Neuronal stem cell (in vitro differentiated cells): ENCODE measurements at regions not wholly inside any gene's neighbourhood (a gene's known extent, or its start where the extent isn't known, plus 50 kb on each side); places are given as distances from the start of the nearest gene placed in this dataset.
"Not testable (repeated sequence)": the region's sequence is repeated elsewhere in the genome, so short reads cannot be mapped to it uniquely, and the experiment has no call there.

ENCODE experiments used
- DNase-seq: peaks from one replicate; pipeline ENCODE4 v3.0.0-alpha.2; 2013; ENCODE audit warnings: low spot score
- H2AFZ ChIP-seq: one replicate; pipeline ENCODE4 v1.6.1; 2013; ENCODE audit warnings: mild to moderate bottlenecking, low read length, inconsistent platforms
- H2AK5ac ChIP-seq: 2 replicates; pipeline ENCODE4 v1.6.1; 2013; ENCODE audit warnings: low read depth, mild to moderate bottlenecking, inconsistent platforms, low read length, moderate library complexity, mixed read lengths
- H2BK120ac ChIP-seq: 2 replicates; pipeline ENCODE4 v1.6.1; 2013; ENCODE audit warnings: low read depth, mild to moderate bottlenecking, inconsistent platforms, low read length, moderate library complexity, mixed read lengths
- H2BK12ac ChIP-seq: one replicate; pipeline ENCODE4 v1.6.1; 2013; ENCODE audit warnings: low read length, inconsistent platforms
- H2BK15ac ChIP-seq: 2 replicates; pipeline ENCODE4 v1.6.1; 2013; ENCODE audit warnings: mild to moderate bottlenecking, low read length, inconsistent platforms, mixed read lengths
- H2BK5ac ChIP-seq: one replicate; pipeline ENCODE4 v1.6.1; 2013; ENCODE audit warnings: inconsistent platforms, mild to moderate bottlenecking, low read length, moderate library complexity
- H3K14ac ChIP-seq: one replicate; pipeline ENCODE4 v1.6.1; 2013; ENCODE audit warnings: low read length, inconsistent platforms
- H3K18ac ChIP-seq: 2 replicates; pipeline ENCODE4 v1.6.1; 2013; ENCODE audit warnings: low read length, inconsistent platforms
- H3K23ac ChIP-seq: 2 replicates; pipeline ENCODE4 v1.6.1; 2013; ENCODE audit warnings: low read depth, mild to moderate bottlenecking, mixed read lengths, low read length, inconsistent platforms; ENCODE audit not compliant: poor library complexity
- H3K27ac ChIP-seq: replicated peaks from 3 replicates; pipeline ENCODE4 v1.5.1; 2013; ENCODE audit warnings: low read length, inconsistent platforms
- H3K27me3 ChIP-seq, 3 experiments: 2 replicates each; pipeline ENCODE4 v1.6.1; 2013; ENCODE audit warnings: low read length in 3 of 3, mild to moderate bottlenecking in 2 of 3, inconsistent platforms in 1 of 3, low read depth in 1 of 3, mixed read lengths in 1 of 3, moderate library complexity in 1 of 3; ENCODE audit not compliant: control insufficient read depth in 3 of 3, insufficient read depth in 3 of 3
- H3K36me3 ChIP-seq, 2 donors: replicated peaks in 1 of 2; 2 replicates each; pipeline ENCODE4 v1.6.1; 2013; ENCODE audit warnings: low read length in 2 of 2; ENCODE audit not compliant: control insufficient read depth in 2 of 2, insufficient read depth in 2 of 2
- H3K4ac ChIP-seq: 2 replicates; pipeline ENCODE4 v1.6.1; 2013; ENCODE audit warnings: inconsistent platforms, mild to moderate bottlenecking, low read length, moderate library complexity
- H3K4me1 ChIP-seq, 2 donors: 1 replicate in 1 of 2; 2 replicates in 1 of 2; pipeline ENCODE4 v1.6.1; 2013; ENCODE audit warnings: low read length in 2 of 2, low read depth in 1 of 2; ENCODE audit not compliant: control insufficient read depth in 2 of 2, insufficient read depth in 1 of 2
- H3K4me2 ChIP-seq: one replicate; pipeline ENCODE4 v1.6.1; 2013; ENCODE audit warnings: mild to moderate bottlenecking, low read length, inconsistent platforms; ENCODE audit not compliant: insufficient read depth, poor library complexity, severe bottlenecking
- H3K4me3 ChIP-seq, 2 donors: 2 replicates each; pipeline ENCODE4 v1.5.1; 2013; ENCODE audit warnings: low read length in 2 of 2, mild to moderate bottlenecking in 2 of 2, inconsistent platforms in 1 of 2, moderate library complexity in 1 of 2
- H3K79me1 ChIP-seq: one replicate; pipeline ENCODE4 v1.6.1; 2013; ENCODE audit warnings: low read depth, mild to moderate bottlenecking, inconsistent platforms, low read length, moderate library complexity
- H3K9ac ChIP-seq: one replicate; pipeline ENCODE4 v1.6.1; 2013; ENCODE audit warnings: mild to moderate bottlenecking, low read depth, low read length, inconsistent platforms; ENCODE audit not compliant: poor library complexity
- H3K9me3 ChIP-seq, 2 donors: replicated peaks in 1 of 2; 2 replicates each; pipeline versions ENCODE3 to v1.6.1; 2013; ENCODE audit warnings: low read length in 2 of 2, mild to moderate bottlenecking in 2 of 2, inconsistent platforms in 1 of 2, low read depth in 1 of 2, mixed read lengths in 1 of 2, moderate library complexity in 1 of 2; ENCODE audit not compliant: control insufficient read depth in 2 of 2, insufficient read depth in 1 of 2
- H4K8ac ChIP-seq: one replicate; pipeline ENCODE4 v1.6.1; 2013; ENCODE audit warnings: low read depth, mild to moderate bottlenecking, inconsistent platforms, low read length, moderate library complexity
- H4K91ac ChIP-seq: one replicate; pipeline ENCODE4 v1.6.1; 2013; ENCODE audit warnings: low read length, low read depth, mild to moderate bottlenecking, inconsistent platforms; ENCODE audit not compliant: poor library complexity
- WGBS, 2 donors: extraction: QIAGEN DNeasy Blood & Tissue Kit; methylation state at CpG; one replicate each; pipeline ENCODE4 v1.1.7; 2013; ENCODE audit warnings: missing lambda C conversion rate in 2 of 2, mixed read lengths in 1 of 2; ENCODE audit not compliant: insufficient read length in 2 of 2, insufficient replicate concordance in 1 of 2; ENCODE audit errors: extremely low coverage in 2 of 2; 5-methylcytosine and 5-hydroxymethylcytosine counted together

GRCh38 chr5:113748403-113748802 lies 234.9 kb downstream of the YTHDC2 start:
- DNase-seq = no peak
- Histone ChIP-seq H3K14ac (no peak overlapping the region), H4K91ac (no peak overlapping the region), H3K79me1 (no peaks in the 10 kb centered on the region), H2BK12ac (no peak overlapping the region), H2BK120ac (no peak overlapping the region), H3K9me3 (no peaks in the 10 kb centered on the region), H2AFZ (no peak overlapping the region), H3K4me1 (no peaks in the 10 kb centered on the region), H3K18ac (no peak overlapping the region), H3K27ac (no peak overlapping the region), H2BK5ac (no peak overlapping the region), H3K4me3 (no peak overlapping the region), H3K36me3 (no peaks in the 10 kb centered on the region), H4K8ac (no peak overlapping the region), H2AK5ac (no peak overlapping the region), H3K4me2 (no peak overlapping the region), H3K4ac (no peak overlapping the region), H3K27me3 (no peaks in the 10 kb centered on the region), H2BK15ac (no peak overlapping the region), H3K9ac (no peak overlapping the region), H3K23ac (no peak overlapping the region)
- WGBS, 2 donors = no CpG with 5 or more reads among the region's 2 CpGs

GRCh38 chr5:113749334-113749733 lies 235.8 kb downstream of the YTHDC2 start:
- Histone ChIP-seq H3K36me3 (no peaks in the 10 kb centered on the region), H3K4ac (no peak overlapping the region), H3K18ac (no peak overlapping the region), H2BK15ac (no peak overlapping the region), H4K8ac (no peak overlapping the region), H2BK120ac (no peak overlapping the region), H3K79me1 (no peaks in the 10 kb centered on the region), H2AFZ (no peak overlapping the region), H3K9me3 (no peaks in the 10 kb centered on the region), H2AK5ac (no peak overlapping the region), H3K27me3 (no peaks in the 10 kb centered on the region), H2BK12ac (no peak overlapping the region), H3K23ac (no peak overlapping the region), H2BK5ac (no peak overlapping the region), H4K91ac (no peak overlapping the region), H3K4me2 (no peak overlapping the region), H3K27ac (no peak overlapping the region), H3K4me3 (no peak overlapping the region), H3K4me1 (no peaks in the 10 kb centered on the region), H3K9ac (no peak overlapping the region), H3K14ac (no peak overlapping the region)
- no peak for DNase-seq
- WGBS, 2 donors = no CpG with 5 or more reads among the region's 1 CpG

- WGBS, 2 donors = no CpG with 5 or more reads among the region's 20 CpGs
- not testable (repeated sequence) for H3K4me2 ChIP-seq, H3K9ac ChIP-seq, H3K79me1 ChIP-seq, H2AFZ ChIP-seq, H3K36me3 ChIP-seq, H3K4me3 ChIP-seq, H4K8ac ChIP-seq, H3K9me3 ChIP-seq, DNase-seq, H3K23ac ChIP-seq, H4K91ac ChIP-seq, H2BK120ac ChIP-seq, H2AK5ac ChIP-seq, H2BK12ac ChIP-seq, H3K14ac ChIP-seq, H3K27me3 ChIP-seq, H3K27ac ChIP-seq, H3K4ac ChIP-seq, H2BK15ac ChIP-seq, H3K18ac ChIP-seq, H2BK5ac ChIP-seq, H3K4me1 ChIP-seq
These were observed 239.7 kb downstream of the YTHDC2 start for GRCh38 chr5:113753182-113753581.

GRCh38 chr5:113755516-113755915 lies 242.0 kb downstream of the YTHDC2 start:
- DNase-seq = no peak

More at GRCh38 chr5:113755516-113755915, 242.0 kb downstream of the YTHDC2 start:
- H4K91ac ChIP-seq = no peak overlapping the region
- H2BK5ac ChIP-seq = no peak overlapping the region
- H3K4ac ChIP-seq = no peak overlapping the region
- H3K14ac ChIP-seq = no peak overlapping the region
- no peak overlapping the region for H2AFZ ChIP-seq
- H3K4me1 ChIP-seq = no peaks in the 10 kb centered on the region
- no peak overlapping the region for H3K9ac ChIP-seq
- no peak overlapping the region for H3K27ac ChIP-seq
- H2BK12ac ChIP-seq = no peak overlapping the region
- H2AK5ac ChIP-seq = no peak overlapping the region
- H3K18ac ChIP-seq = no peak overlapping the region
- H3K79me1 ChIP-seq = no peaks in the 10 kb centered on the region
- H3K27me3 ChIP-seq = no peaks in the 10 kb centered on the region
- no CpG with 5 or more reads among the region's 3 CpGs for WGBS, 2 donors
- no peak overlapping the region for H3K23ac ChIP-seq
- H3K9me3 ChIP-seq = no peaks in the 10 kb centered on the region
- no peak overlapping the region for H2BK120ac ChIP-seq
- no peak overlapping the region for H3K4me2 ChIP-seq
- no peak overlapping the region for H3K4me3 ChIP-seq
- H3K36me3 ChIP-seq = no peaks in the 10 kb centered on the region
- no peak overlapping the region for H2BK15ac ChIP-seq
- H4K8ac ChIP-seq = no peak overlapping the region
